Panc1 (cell line): ENCODE measurements at regions not wholly inside any gene's neighbourhood (a gene's known extent, or its start where the extent isn't known, plus 50 kb on each side); places are given as distances from the start of the nearest gene placed in this dataset.
"Not testable (repeated sequence)": the region's sequence is repeated elsewhere in the genome, so short reads cannot be mapped to it uniquely, and the experiment has no call there.

Experiments
- POLR2AphosphoS5 ChIP-seq: IDR thresholded peaks from 2 replicates; pipeline ENCODE4 v1.6.1; 2012; ENCODE audit warnings: mild to moderate bottlenecking, low read depth, low read length, moderate library complexity
- SIN3A ChIP-seq: IDR thresholded peaks from 2 replicates; pipeline ENCODE4 v1.6.1; 2012; ENCODE audit warnings: low read depth, mild to moderate bottlenecking, low read length, moderate library complexity, borderline replicate concordance; ENCODE audit not compliant: insufficient read depth
- TCF7L2 ChIP-seq: IDR thresholded peaks from 2 replicates; pipeline ENCODE4 v1.6.1; 2011; ENCODE audit warnings: mild to moderate bottlenecking, low read depth, low read length, inconsistent platforms
- TF ChIP-seq, protein P1 (sequence below): fragments of 450-650 bp; IDR thresholded peaks from 2 replicates; pipeline ENCODE4 v1.5.1; 2017; ENCODE audit warnings: mild to moderate bottlenecking
- TF ChIP-seq, protein P2 (sequence below), 2 experiments: IDR thresholded peaks; 2 replicates each; pipeline ENCODE4 v1.6.1; 2011 to 2012; ENCODE audit warnings: low read depth in 2 of 2, control low read depth in 1 of 2, low read length in 1 of 2, mild to moderate bottlenecking in 1 of 2, moderate library complexity in 1 of 2; ENCODE audit not compliant: insufficient read depth in 1 of 2

DNA sequence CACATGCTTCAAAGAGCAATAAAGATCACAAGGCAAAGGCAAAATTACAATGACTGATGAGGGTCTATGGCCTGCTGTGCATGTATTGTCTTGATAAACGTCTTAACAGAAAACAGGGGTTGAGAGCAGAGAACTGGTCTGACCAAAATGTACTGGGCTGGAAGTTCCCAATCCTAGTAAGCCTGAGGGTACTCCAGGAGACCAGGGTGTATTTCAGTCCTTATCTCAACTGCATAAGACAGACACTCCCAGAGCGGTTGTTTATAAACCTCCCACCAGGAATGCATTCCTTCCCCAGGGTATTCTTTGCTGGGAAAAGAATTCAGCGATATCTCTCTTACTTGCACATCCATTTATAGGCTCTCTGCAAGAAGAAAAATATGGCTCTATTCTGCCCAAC is 521.8 kb upstream of the GNPDA2 start:
- TF ChIP-seq, protein P1, sequence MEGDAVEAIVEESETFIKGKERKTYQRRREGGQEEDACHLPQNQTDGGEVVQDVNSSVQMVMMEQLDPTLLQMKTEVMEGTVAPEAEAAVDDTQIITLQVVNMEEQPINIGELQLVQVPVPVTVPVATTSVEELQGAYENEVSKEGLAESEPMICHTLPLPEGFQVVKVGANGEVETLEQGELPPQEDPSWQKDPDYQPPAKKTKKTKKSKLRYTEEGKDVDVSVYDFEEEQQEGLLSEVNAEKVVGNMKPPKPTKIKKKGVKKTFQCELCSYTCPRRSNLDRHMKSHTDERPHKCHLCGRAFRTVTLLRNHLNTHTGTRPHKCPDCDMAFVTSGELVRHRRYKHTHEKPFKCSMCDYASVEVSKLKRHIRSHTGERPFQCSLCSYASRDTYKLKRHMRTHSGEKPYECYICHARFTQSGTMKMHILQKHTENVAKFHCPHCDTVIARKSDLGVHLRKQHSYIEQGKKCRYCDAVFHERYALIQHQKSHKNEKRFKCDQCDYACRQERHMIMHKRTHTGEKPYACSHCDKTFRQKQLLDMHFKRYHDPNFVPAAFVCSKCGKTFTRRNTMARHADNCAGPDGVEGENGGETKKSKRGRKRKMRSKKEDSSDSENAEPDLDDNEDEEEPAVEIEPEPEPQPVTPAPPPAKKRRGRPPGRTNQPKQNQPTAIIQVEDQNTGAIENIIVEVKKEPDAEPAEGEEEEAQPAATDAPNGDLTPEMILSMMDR = not testable (repeated sequence)
- not testable (repeated sequence) for TF ChIP-seq POLR2AphosphoS5, SIN3A, TCF7L2
- TF ChIP-seq, protein P2, sequence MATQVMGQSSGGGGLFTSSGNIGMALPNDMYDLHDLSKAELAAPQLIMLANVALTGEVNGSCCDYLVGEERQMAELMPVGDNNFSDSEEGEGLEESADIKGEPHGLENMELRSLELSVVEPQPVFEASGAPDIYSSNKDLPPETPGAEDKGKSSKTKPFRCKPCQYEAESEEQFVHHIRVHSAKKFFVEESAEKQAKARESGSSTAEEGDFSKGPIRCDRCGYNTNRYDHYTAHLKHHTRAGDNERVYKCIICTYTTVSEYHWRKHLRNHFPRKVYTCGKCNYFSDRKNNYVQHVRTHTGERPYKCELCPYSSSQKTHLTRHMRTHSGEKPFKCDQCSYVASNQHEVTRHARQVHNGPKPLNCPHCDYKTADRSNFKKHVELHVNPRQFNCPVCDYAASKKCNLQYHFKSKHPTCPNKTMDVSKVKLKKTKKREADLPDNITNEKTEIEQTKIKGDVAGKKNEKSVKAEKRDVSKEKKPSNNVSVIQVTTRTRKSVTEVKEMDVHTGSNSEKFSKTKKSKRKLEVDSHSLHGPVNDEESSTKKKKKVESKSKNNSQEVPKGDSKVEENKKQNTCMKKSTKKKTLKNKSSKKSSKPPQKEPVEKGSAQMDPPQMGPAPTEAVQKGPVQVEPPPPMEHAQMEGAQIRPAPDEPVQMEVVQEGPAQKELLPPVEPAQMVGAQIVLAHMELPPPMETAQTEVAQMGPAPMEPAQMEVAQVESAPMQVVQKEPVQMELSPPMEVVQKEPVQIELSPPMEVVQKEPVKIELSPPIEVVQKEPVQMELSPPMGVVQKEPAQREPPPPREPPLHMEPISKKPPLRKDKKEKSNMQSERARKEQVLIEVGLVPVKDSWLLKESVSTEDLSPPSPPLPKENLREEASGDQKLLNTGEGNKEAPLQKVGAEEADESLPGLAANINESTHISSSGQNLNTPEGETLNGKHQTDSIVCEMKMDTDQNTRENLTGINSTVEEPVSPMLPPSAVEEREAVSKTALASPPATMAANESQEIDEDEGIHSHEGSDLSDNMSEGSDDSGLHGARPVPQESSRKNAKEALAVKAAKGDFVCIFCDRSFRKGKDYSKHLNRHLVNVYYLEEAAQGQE (IDR thresholded peaks at IDR 0.05; ENCODE audit: insufficient read depth in 1 of 2, low read depth in 2 of 2, low read length in 1 of 2) = not testable (repeated sequence)
